DOHH2 (cell line): ENCODE measurements at regions not wholly inside any gene's neighbourhood (a gene's known extent, or its start where the extent isn't known, plus 50 kb on each side); places are given as distances from the start of the nearest gene placed in this dataset.
"Not testable (repeated sequence)": the region's sequence is repeated elsewhere in the genome, so short reads cannot be mapped to it uniquely, and the experiment has no call there.

Experiments
- H3F3A ChIP-seq: fragments of 200-600 bp; sonication (generic), shearing (Covaris generic); 2 replicates; pipeline ENCODE4 v1.6.0; 2016; ENCODE audit warnings: antibody characterized with exemption, mild to moderate bottlenecking; ENCODE audit not compliant: control insufficient read depth, insufficient read depth
- H3K27ac ChIP-seq: fragments of 200-600 bp; sonication (generic); 2 replicates; pipeline ENCODE4 v1.5.1; 2014; ENCODE audit warnings: low read depth, mild to moderate bottlenecking, low read length, moderate library complexity
- H3K27me3 ChIP-seq: fragments of 200-600 bp; sonication (generic); 2 replicates; pipeline ENCODE4 v1.6.1; 2014; ENCODE audit warnings: mild to moderate bottlenecking, low read length, mixed read lengths; ENCODE audit not compliant: control insufficient read depth
- H3K36me3 ChIP-seq: fragments of 200-600 bp; sonication (generic); 2 replicates; pipeline ENCODE4 v1.6.1; 2014; ENCODE audit warnings: mild to moderate bottlenecking, low read length, moderate library complexity, mixed read lengths; ENCODE audit not compliant: control insufficient read depth
- H3K4me1 ChIP-seq: fragments of 200-600 bp; sonication (generic); 2 replicates; pipeline ENCODE4 v1.6.1; 2014; ENCODE audit warnings: mild to moderate bottlenecking, low read length, mixed read lengths; ENCODE audit not compliant: control insufficient read depth
- H3K4me2 ChIP-seq: fragments of 200-600 bp; sonication (generic); 2 replicates; pipeline ENCODE4 v1.6.0; 2014; ENCODE audit warnings: mild to moderate bottlenecking, low read length, moderate library complexity
- H3K4me3 ChIP-seq: fragments of 200-600 bp; sonication (generic); 2 replicates; pipeline ENCODE4 v1.5.1; 2014; ENCODE audit warnings: mild to moderate bottlenecking, low read length, mixed read lengths
- H3K79me2 ChIP-seq: fragments of 200-600 bp; sonication (generic); 2 replicates; pipeline ENCODE4 v1.6.1; 2014; ENCODE audit warnings: mild to moderate bottlenecking, low read length, mixed read lengths; ENCODE audit not compliant: control insufficient read depth
- H3K9me2 ChIP-seq: fragments of 200-600 bp; sonication (generic); replicated peaks from 2 replicates; pipeline ENCODE4 v1.6.1; 2014; ENCODE audit warnings: mild to moderate bottlenecking, low read length, mixed read lengths; ENCODE audit not compliant: control insufficient read depth
- H3K9me3 ChIP-seq: fragments of 200-600 bp; sonication (generic); 2 replicates; pipeline ENCODE4 v1.6.1; 2014; ENCODE audit warnings: antibody characterized with exemption, low read length, mixed read lengths; ENCODE audit not compliant: control insufficient read depth, insufficient read depth
- H4K20me1 ChIP-seq: fragments of 200-600 bp; sonication (generic); 2 replicates; pipeline ENCODE4 v1.6.0; 2014; ENCODE audit warnings: low read depth, mild to moderate bottlenecking, antibody characterized with exemption, low read length, moderate library complexity; ENCODE audit not compliant: control insufficient read depth, insufficient read depth
- CTCF ChIP-seq: fragments of 200-600 bp; sonication (generic); IDR thresholded peaks from one replicate; pipeline ENCODE4 v1.5.1; 2014; ENCODE audit warnings: antibody characterized with exemption, mild to moderate bottlenecking, low read depth, low read length; ENCODE audit not compliant: poor library complexity, severe bottlenecking
- EZH2phosphoT487 ChIP-seq: fragments of 200-600 bp; sonication (generic); IDR thresholded peaks from 2 replicates; pipeline ENCODE4 v1.6.1; 2017; ENCODE audit warnings: borderline replicate concordance, mild to moderate bottlenecking, antibody characterized with exemption, low read length, moderate library complexity, mixed read lengths

GRCh38 chr9:85443190-85443598 lies 298.6 kb downstream of the AGTPBP1 start:
- no peak overlapping the region for H3K27ac ChIP-seq
- no peaks in the 10 kb centered on the region for H3F3A ChIP-seq
- H3K4me3 ChIP-seq: no peak overlapping the region
- no peaks in the 10 kb centered on the region for H3K9me2 ChIP-seq
- no peaks in the 10 kb centered on the region for H4K20me1 ChIP-seq
- TF ChIP-seq EZH2phosphoT487 (no peak), CTCF (no peak)
- peaks cover 5% of the 10 kb centered on the region; the same call in 1 of the 2 replicates for H3K27me3 ChIP-seq
- H3K36me3 ChIP-seq: no peaks in the 10 kb centered on the region
- H3K79me2 ChIP-seq: no peaks in the 10 kb centered on the region
- no peaks in the 10 kb centered on the region for H3K4me1 ChIP-seq
- H3K9me3 ChIP-seq: no peaks in the 10 kb centered on the region
- H3K4me2 ChIP-seq: no peak overlapping the region

- H4K20me1 ChIP-seq: no peaks in the 10 kb centered on the region
- no peak overlapping the region for H3K4me2 ChIP-seq
- H3K4me3 ChIP-seq: no peak overlapping the region
- H3K27me3 ChIP-seq: peaks cover 5% of the 10 kb centered on the region; the same call in 1 of the 2 replicates
- H3K9me2 ChIP-seq: no peaks in the 10 kb centered on the region
- H3K9me3 ChIP-seq: no peaks in the 10 kb centered on the region
- H3K27ac ChIP-seq: no peak overlapping the region
- H3K36me3 ChIP-seq: no peaks in the 10 kb centered on the region
- TF ChIP-seq EZH2phosphoT487: no peak
- no peak for TF ChIP-seq CTCF
- H3K79me2 ChIP-seq: no peaks in the 10 kb centered on the region
- no peaks in the 10 kb centered on the region for H3F3A ChIP-seq
- H3K4me1 ChIP-seq: no peaks in the 10 kb centered on the region
Measured at GRCh38 chr9:85439791-85440190, 302.0 kb downstream of the AGTPBP1 start.

DNA sequence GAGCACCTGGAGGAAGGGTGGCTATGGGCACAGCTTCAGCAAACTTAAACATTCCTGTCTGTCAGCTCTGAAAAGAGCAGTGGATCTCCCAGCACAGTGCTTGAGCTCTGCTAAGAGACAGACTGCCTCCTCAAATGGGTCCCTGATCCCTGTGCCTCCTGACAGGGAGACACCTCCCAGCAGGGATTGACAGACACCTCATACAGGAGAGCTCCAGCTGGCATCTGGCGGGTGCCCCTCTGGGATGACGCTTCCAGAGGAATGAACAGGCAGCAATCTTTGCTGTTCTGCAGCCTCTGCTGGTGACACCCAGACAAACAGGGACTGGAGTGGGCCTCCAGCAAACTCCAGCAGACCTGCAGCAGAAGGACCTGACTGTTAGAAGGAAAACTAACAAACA lies 307.8 kb downstream of the AGTPBP1 start:
- H3K36me3 ChIP-seq, H3K27ac ChIP-seq, H3K27me3 ChIP-seq, H3K4me3 ChIP-seq, H3K4me1 ChIP-seq, H3F3A ChIP-seq, H3K4me2 ChIP-seq, H3K9me3 ChIP-seq, H4K20me1 ChIP-seq, H3K79me2 ChIP-seq, H3K9me2 ChIP-seq: not testable (repeated sequence)

DNA sequence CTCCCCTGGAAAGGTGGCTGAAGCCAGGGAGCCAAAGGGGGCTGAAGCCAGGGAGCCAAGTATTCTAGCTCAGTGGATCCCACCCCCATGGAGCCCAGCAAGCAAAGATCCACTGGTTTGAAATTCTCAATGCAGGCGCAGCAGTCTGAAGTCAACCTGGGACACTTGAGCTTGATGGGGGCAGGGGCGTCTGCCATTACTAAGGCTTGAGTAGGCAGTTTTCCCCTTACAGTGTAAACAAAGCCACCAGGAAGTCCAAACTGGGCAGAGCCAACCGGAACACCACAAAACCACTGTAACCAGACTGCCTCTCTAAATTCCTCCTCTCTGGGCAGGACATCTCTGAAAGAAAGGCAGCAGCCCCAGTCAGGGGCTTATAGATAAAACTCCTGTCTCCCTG lies 308.2 kb downstream of the AGTPBP1 start:
- not testable (repeated sequence) for H4K20me1 ChIP-seq, H3K9me3 ChIP-seq, H3K27me3 ChIP-seq, H3K4me3 ChIP-seq, H3K9me2 ChIP-seq, H3F3A ChIP-seq, H3K4me1 ChIP-seq, H3K36me3 ChIP-seq, H3K4me2 ChIP-seq, H3K79me2 ChIP-seq, H3K27ac ChIP-seq

DNA sequence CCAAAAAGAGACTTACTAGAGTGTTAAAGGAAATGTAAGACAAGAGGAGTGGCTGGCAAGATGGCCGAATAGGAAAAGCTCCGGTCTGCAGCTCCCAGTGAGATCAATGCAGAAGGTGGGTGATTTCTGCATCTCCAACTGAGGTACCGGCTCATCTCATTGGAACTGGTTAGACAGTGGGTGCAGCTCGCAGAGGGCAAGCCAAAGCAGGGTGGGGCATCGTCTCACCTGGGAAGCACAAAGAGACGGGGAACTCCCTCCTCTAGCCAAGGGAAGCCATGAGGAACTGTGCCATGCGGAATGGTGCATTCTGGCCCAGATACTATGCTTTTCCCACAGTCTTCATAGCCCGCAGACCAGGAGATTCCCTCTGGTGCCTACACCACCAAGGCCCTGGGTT lies 308.7 kb downstream of the AGTPBP1 start:
- no peaks in the 10 kb centered on the region for H3K27me3 ChIP-seq
- no peaks in the 10 kb centered on the region for H3K9me3 ChIP-seq
- H3F3A ChIP-seq: no peaks in the 10 kb centered on the region
- no peak overlapping the region for H3K4me2 ChIP-seq
- H3K4me1 ChIP-seq: no peaks in the 10 kb centered on the region
- no peaks in the 10 kb centered on the region for H3K36me3 ChIP-seq
- TF ChIP-seq EZH2phosphoT487 (no peak), CTCF (no peak)
- no peaks in the 10 kb centered on the region for H4K20me1 ChIP-seq
- H3K79me2 ChIP-seq: no peaks in the 10 kb centered on the region
- H3K27ac ChIP-seq: no peak overlapping the region
- no peaks in the 10 kb centered on the region for H3K9me2 ChIP-seq
- no peak overlapping the region for H3K4me3 ChIP-seq
